Vagina (tissue), 2 donors: ENCODE measurements at regions not wholly inside any gene's neighbourhood (a gene's known extent, or its start where the extent isn't known, plus 50 kb on each side); places are given as distances from the start of the nearest gene placed in this dataset.

Experiments
- CTCF ChIP-seq, 3 experiments: fragments of 450-650 bp in 2 of 3; fragments of 200-600 bp in 1 of 3; sonication (generic) in 1 of 3; IDR thresholded peaks; one replicate each; pipeline ENCODE4 v1.5.1; 2017 to 2019; ENCODE audit warnings: antibody characterized with exemption in 3 of 3, mild to moderate bottlenecking in 2 of 3, moderate library complexity in 2 of 3
- POLR2A ChIP-seq, 2 donors: fragments of 450-650 bp; IDR thresholded peaks; one replicate each; pipeline ENCODE4 v1.6.1; 2017; ENCODE audit warnings: antibody characterized with exemption in 2 of 2, mild to moderate bottlenecking in 2 of 2, moderate library complexity in 2 of 2

- TF ChIP-seq CTCF (IDR thresholded peaks at IDR 0.05) = no peak
- TF ChIP-seq POLR2A (IDR thresholded peaks at IDR 0.05) = no peak
These were observed 116.6 kb upstream of the ROBO1 start for GRCh38 chr3:79884354-79884753.
